ENCODE measurements at regions not wholly inside any gene's neighbourhood (a gene's known extent, or its start where the extent isn't known, plus 50 kb on each side); places are given as distances from the start of the nearest gene placed in this dataset.

DNA sequence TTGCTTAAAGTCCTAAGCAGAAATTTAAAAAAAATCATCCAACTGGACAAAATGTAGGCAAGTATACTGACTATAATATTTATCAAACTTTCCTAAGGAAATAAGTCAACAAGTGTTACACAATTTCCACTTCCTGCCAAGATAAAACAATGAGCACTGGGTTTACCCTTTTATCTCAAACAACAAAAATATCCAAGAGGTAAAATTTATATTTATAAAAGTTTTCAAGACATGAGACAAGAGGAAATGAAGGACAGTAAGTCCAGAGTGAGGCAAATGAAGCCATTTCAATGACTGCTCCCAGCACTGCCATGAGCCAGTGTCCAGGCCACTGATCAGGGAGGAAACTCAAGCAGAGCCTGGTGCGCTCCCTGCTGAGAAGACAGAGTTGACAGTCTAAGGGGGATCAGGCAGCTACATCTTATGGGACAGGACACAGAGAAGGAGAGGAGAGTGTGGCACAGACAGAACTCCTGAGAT is 439.4 kb downstream of the RAP2B start:
- no peak for ATAC-seq
- ChIA-PET POLR2A (no interaction called here), RAD21 (ENCODE audit: unreplicated experiment) (no interaction called here), CTCF (no interaction called here), SMC1A (ENCODE audit: uncharacterized antibody, unreplicated experiment) (no interaction called here)
- TF ChIP-seq FOS (IDR thresholded peaks at IDR 0.05; ENCODE audit: borderline replicate concordance, extremely low read depth, insufficient read length) (no peak), EED (IDR thresholded peaks at IDR 0.05; ENCODE audit: low read depth) (no peak), NFYB (IDR thresholded peaks at IDR 0.05; ENCODE audit: insufficient read depth, low read depth, low read length) (no peak), BCL11A (IDR thresholded peaks at IDR 0.05; ENCODE audit: low read depth, low read length) (no peak), ATF7 (IDR thresholded peaks at IDR 0.05; ENCODE audit: low read depth) (no peak), SPI1 (IDR thresholded peaks at IDR 0.05; ENCODE audit: borderline replicate concordance, insufficient read depth, low read depth, low read length) (no peak), TCF3 (IDR thresholded peaks at IDR 0.05; ENCODE audit: borderline replicate concordance, insufficient read depth, low read depth, low read length) (no peak), LARP7 (IDR thresholded peaks at IDR 0.05) (no peak), EZH2 (IDR thresholded peaks at IDR 0.05; ENCODE audit: borderline replicate concordance, control insufficient read depth, low read depth, low read length) (no peak), REST (IDR thresholded peaks at IDR 0.05; ENCODE audit: low read depth, low read length) (no peak), SREBF1 (IDR thresholded peaks at IDR 0.05; ENCODE audit: low read length) (no peak), WRNIP1 (IDR thresholded peaks at IDR 0.05; ENCODE audit: borderline replicate concordance, low read depth, low read length) (no peak), NBN (IDR thresholded peaks at IDR 0.05) (no peak), ZNF24 (IDR thresholded peaks at IDR 0.05) (no peak), JUNB (IDR thresholded peaks at IDR 0.05) (no peak), CBX3 (IDR thresholded peaks at IDR 0.05; ENCODE audit: borderline replicate concordance, low read depth) (no peak), RFX5 (IDR thresholded peaks at IDR 0.05; ENCODE audit: low read depth, low read length) (no peak)
- TF ChIP-seq, protein P1, sequence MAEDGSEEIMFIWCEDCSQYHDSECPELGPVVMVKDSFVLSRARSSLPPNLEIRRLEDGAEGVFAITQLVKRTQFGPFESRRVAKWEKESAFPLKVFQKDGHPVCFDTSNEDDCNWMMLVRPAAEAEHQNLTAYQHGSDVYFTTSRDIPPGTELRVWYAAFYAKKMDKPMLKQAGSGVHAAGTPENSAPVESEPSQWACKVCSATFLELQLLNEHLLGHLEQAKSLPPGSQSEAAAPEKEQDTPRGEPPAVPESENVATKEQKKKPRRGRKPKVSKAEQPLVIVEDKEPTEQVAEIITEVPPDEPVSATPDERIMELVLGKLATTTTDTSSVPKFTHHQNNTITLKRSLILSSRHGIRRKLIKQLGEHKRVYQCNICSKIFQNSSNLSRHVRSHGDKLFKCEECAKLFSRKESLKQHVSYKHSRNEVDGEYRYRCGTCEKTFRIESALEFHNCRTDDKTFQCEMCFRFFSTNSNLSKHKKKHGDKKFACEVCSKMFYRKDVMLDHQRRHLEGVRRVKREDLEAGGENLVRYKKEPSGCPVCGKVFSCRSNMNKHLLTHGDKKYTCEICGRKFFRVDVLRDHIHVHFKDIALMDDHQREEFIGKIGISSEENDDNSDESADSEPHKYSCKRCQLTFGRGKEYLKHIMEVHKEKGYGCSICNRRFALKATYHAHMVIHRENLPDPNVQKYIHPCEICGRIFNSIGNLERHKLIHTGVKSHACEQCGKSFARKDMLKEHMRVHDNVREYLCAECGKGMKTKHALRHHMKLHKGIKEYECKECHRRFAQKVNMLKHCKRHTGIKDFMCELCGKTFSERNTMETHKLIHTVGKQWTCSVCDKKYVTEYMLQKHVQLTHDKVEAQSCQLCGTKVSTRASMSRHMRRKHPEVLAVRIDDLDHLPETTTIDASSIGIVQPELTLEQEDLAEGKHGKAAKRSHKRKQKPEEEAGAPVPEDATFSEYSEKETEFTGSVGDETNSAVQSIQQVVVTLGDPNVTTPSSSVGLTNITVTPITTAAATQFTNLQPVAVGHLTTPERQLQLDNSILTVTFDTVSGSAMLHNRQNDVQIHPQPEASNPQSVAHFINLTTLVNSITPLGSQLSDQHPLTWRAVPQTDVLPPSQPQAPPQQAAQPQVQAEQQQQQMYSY (CRISPR knock-in tag; IDR thresholded peaks at IDR 0.05), result no peak
- Histone ChIP-seq H3K4me2 (ENCODE audit: control insufficient read depth, insufficient read depth) (no peak overlapping the region), H3K9me3 (replicated peaks; ENCODE audit: control insufficient read depth, insufficient read depth, low read length) (no peaks in the 10 kb centered on the region), H3K27ac (ENCODE audit: control insufficient read depth, insufficient read depth) (no peak overlapping the region), H4K20me1 (ENCODE audit: control insufficient read depth, insufficient read depth) (no peaks in the 10 kb centered on the region), H3K36me3 (ENCODE audit: control insufficient read depth in 2 of 2, insufficient read depth in 2 of 2, low read length in 1 of 2) (no peaks in the 10 kb centered on the region), H3K4me3 (no peak overlapping the region), H3K27me3 (replicated peaks in 1 of 2; ENCODE audit: control insufficient read depth in 2 of 2, insufficient read depth in 2 of 2, low read length in 1 of 2) (no peaks in the 10 kb centered on the region), H3K79me2 (ENCODE audit: control insufficient read depth, insufficient read depth, low read length) (no peaks in the 10 kb centered on the region), H3K4me1 (ENCODE audit: control insufficient read depth, insufficient read depth, low read length) (no peaks in the 10 kb centered on the region), H3K9ac (ENCODE audit: control insufficient read depth, insufficient read depth, low read length) (no peak overlapping the region), H2AFZ (ENCODE audit: control insufficient read depth, low read depth, low read length) (no peak overlapping the region)
- in situ Hi-C loops (cut with MboI) (no loop called here), intact Hi-C loops (cut with micrococcal nuclease; ENCODE audit: unreplicated experiment) (no loop called here)
- WGBS (ENCODE audit: insufficient coverage, insufficient replicate concordance, low lambda C conversion rate, missing lambda C conversion rate), result 30% methylated on average over 1 of the region's 1 CpG
- FAIRE-seq, result no peak
- DNase-seq (ENCODE audit: low read depth, low spot score), result no peak
- BruUV-seq (replicated peaks), result no TSS peak

All from GM12878 (cell line).